DOHH2 (cell line): ENCODE measurements at regions not wholly inside any gene's neighbourhood (a gene's known extent, or its start where the extent isn't known, plus 50 kb on each side); places are given as distances from the start of the nearest gene placed in this dataset.

ENCODE experiments used
- EZH2phosphoT487 ChIP-seq: fragments of 200-600 bp; sonication (generic); IDR thresholded peaks from 2 replicates; pipeline ENCODE4 v1.6.1; 2017; ENCODE audit warnings: borderline replicate concordance, mild to moderate bottlenecking, antibody characterized with exemption, low read length, moderate library complexity, mixed read lengths
- TF ChIP-seq, protein P1 (sequence below): fragments of 200-600 bp; sonication (generic); IDR thresholded peaks from one replicate; pipeline ENCODE4 v1.5.1; 2014; ENCODE audit warnings: antibody characterized with exemption, mild to moderate bottlenecking, low read depth, low read length; ENCODE audit not compliant: poor library complexity, severe bottlenecking

DNA sequence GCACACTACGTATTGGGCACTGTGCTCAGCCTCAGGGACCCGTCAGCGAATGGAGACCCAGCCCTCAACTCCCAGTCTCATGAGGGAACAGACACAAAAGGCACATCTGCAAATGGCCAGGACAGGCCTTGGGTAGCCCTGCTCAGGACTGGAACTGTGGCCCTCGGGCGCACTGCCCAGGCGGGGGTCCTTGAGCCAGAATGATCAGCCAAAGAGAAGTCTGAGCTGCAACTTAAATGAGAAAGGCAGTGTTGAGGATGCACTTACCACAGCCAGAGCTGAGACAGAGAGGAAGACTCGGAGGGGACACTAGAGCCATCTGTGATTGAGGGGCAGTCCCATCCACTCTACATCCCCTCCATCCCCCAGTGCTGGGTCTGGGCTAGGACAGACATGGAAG is 117.3 kb downstream of the C16orf95 start:
- TF ChIP-seq EZH2phosphoT487 = no peak
- TF ChIP-seq, protein P1, sequence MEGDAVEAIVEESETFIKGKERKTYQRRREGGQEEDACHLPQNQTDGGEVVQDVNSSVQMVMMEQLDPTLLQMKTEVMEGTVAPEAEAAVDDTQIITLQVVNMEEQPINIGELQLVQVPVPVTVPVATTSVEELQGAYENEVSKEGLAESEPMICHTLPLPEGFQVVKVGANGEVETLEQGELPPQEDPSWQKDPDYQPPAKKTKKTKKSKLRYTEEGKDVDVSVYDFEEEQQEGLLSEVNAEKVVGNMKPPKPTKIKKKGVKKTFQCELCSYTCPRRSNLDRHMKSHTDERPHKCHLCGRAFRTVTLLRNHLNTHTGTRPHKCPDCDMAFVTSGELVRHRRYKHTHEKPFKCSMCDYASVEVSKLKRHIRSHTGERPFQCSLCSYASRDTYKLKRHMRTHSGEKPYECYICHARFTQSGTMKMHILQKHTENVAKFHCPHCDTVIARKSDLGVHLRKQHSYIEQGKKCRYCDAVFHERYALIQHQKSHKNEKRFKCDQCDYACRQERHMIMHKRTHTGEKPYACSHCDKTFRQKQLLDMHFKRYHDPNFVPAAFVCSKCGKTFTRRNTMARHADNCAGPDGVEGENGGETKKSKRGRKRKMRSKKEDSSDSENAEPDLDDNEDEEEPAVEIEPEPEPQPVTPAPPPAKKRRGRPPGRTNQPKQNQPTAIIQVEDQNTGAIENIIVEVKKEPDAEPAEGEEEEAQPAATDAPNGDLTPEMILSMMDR = no peak
